Renal cortical epithelial cell (primary cell): ENCODE measurements at regions not wholly inside any gene's neighbourhood (a gene's known extent, or its start where the extent isn't known, plus 50 kb on each side); places are given as distances from the start of the nearest gene placed in this dataset.
"Not testable (repeated sequence)": the region's sequence is repeated elsewhere in the genome, so short reads cannot be mapped to it uniquely, and the experiment has no call there.

Source experiments
- DNase-seq: peaks from one replicate; pipeline ENCODE4 v3.0.0-alpha.2; 2011; ENCODE audit warnings: low read depth

GRCh38 chr7:39758234-39758970, 135.0 kb downstream of the RALA start:
- DNase-seq: no peak

GRCh38 chr7:39761449-39761848, 138.1 kb downstream of the RALA start:
- DNase-seq: no peak

- DNase-seq: not testable (repeated sequence)
These were observed 139.1 kb downstream of the RALA start for GRCh38 chr7:39762466-39762865.

GRCh38 chr7:39762881-39763280, 139.5 kb downstream of the RALA start:
- DNase-seq: peak; percentile 12

GRCh38 chr7:39765833-39766232, 142.5 kb downstream of the RALA start:
- not testable (repeated sequence) for DNase-seq

GRCh38 chr7:39768439-39768838, 145.1 kb downstream of the RALA start:
- not testable (repeated sequence) for DNase-seq

GRCh38 chr7:39774341-39774851, 151.0 kb downstream of the RALA start:
- not testable (repeated sequence) for DNase-seq

- DNase-seq: peak; percentile 55
These were observed 158.2 kb downstream of the RALA start for GRCh38 chr7:39781557-39781956.

- not testable (repeated sequence) for DNase-seq
These were observed 163.1 kb downstream of the RALA start for GRCh38 chr7:39786440-39786839.

GRCh38 chr7:39791035-39791434, 159.0 kb upstream of the CDK13 start:
- not testable (repeated sequence) for DNase-seq

GRCh38 chr7:39791911-39792310, 158.1 kb upstream of the CDK13 start:
- DNase-seq: not testable (repeated sequence)

GRCh38 chr7:39793026-39793425, 157.0 kb upstream of the CDK13 start:
- not testable (repeated sequence) for DNase-seq

GRCh38 chr7:39793851-39794250, 156.2 kb upstream of the CDK13 start:
- DNase-seq: not testable (repeated sequence)

- not testable (repeated sequence) for DNase-seq
These were observed 153.1 kb upstream of the CDK13 start for GRCh38 chr7:39796947-39797346.

GRCh38 chr7:39798077-39798476, 152.0 kb upstream of the CDK13 start:
- DNase-seq: not testable (repeated sequence)

- no peak for DNase-seq
These were observed 141.1 kb upstream of the CDK13 start for GRCh38 chr7:39808796-39809481.

- DNase-seq: no peak
These were observed 139.8 kb upstream of the CDK13 start for GRCh38 chr7:39810204-39810642.

- no peak for DNase-seq
These were observed 139.3 kb upstream of the CDK13 start for GRCh38 chr7:39810710-39811109.

- DNase-seq: peak; percentile 16
These were observed 138.9 kb upstream of the CDK13 start for GRCh38 chr7:39811161-39811614.

- DNase-seq: no peak
These were observed 133.5 kb upstream of the CDK13 start for GRCh38 chr7:39816462-39817060.

GRCh38 chr7:39819514-39819913, 130.5 kb upstream of the CDK13 start:
- no peak for DNase-seq

GRCh38 chr7:39824456-39825200, 125.4 kb upstream of the CDK13 start:
- DNase-seq: no peak
